GM04503 (cell line): ENCODE measurements at regions not wholly inside any gene's neighbourhood (a gene's known extent, or its start where the extent isn't known, plus 50 kb on each side); places are given as distances from the start of the nearest gene placed in this dataset.
"Not testable (repeated sequence)": the region's sequence is repeated elsewhere in the genome, so short reads cannot be mapped to it uniquely, and the experiment has no call there.

Experiments used
- DNase-seq: peaks from one replicate; pipeline ENCODE4 v3.0.0-alpha.2; 2012; ENCODE audit warnings: low read depth

DNA sequence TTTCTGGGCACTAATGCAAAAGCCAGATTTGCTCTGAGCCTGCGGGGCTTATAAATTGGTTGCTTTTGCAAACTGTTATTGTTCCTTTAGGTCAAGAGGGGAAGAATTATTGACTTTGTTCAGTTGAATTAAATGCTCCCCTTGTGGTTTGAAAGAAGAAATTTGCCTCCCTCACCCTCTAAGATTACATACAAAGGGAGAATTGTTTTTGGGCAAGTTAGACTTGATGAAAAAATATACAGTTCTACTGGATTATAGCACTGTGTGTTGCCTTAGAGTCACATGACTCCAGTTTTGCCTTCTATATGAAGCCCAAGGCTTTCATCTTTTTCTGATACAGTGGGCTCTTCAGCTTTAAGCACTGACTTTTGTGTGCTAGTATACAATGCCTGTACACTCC is 1265.8 kb upstream of the LRRTM3 start:
- no peak for DNase-seq

DNA sequence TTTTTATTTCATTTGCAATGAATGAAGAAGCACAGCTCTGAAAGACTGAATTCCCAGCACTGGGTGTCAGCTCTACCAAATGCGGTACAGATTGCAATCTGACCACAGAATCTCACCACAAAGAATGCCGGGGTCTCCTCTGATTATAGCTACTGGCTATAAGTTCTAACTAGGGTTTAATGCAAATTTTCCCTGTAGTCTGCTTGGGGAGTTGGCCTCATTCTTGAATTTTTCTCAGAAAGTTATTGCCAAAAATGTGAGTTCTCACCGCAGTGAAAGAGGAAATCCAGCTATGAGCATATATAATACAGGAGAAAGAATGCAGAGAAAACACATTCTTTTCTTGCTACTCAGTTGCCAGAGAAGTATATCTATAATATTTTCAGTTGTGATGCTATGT is 1255.7 kb upstream of the LRRTM3 start:
- peak; percentile 7 for DNase-seq

DNA sequence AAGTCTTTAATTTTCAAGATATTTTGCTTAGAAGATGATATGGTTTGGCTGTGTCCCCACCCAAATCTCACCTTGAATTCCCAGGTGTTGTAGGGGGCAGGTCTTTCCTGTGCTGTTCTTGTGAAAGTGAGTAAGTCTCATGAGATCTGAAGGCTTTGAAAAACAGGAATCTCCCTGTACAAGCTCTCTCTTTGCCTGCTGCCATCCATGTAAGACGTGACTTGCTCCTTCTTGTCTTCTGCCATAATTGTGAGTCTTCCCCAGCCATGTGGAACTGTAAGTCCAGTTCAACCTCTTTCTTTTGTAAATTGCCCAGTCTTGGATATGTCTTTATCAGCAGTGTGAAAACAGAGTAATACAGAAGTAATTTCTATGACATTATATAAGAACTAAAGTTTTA is 1255.2 kb upstream of the LRRTM3 start:
- DNase-seq, result not testable (repeated sequence)

DNA sequence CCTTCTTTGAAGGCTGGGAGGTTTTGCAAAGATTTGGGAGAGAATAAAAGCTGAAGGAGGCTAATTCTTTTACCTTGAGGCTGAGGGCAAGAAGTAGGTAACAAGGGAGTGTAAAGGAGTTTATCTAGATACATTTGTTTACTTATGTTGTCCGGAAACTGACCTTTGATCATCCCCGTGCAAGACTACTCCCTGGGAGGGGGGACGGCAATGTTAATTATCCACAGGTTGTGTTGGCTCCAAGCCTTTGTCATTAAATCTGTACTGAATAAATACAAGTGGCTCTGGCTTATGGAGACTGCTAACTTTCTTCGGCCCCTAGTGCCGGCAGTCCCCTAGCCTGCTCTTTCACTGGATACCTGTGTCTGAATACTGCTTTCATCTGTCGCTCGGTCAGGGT is 1250.6 kb upstream of the LRRTM3 start:
- DNase-seq, result no peak

DNA sequence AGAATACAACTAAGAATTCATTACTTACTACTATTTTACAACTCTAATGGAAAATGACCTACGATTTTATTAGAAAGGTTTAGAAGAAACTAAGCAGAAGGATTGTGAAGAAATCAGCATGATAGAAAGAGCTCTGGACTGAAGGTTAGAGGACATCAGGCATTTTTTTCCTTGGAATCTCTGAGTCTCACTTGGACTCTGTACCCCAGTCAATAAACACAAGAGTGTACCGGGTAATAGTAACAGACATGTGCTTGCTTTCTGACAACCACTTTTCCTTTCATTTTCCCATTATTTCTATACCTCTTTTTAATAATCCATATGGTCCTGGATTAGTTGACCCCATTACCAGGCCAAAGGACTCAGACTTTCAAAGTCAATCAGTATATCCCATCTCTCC is 1240.9 kb upstream of the LRRTM3 start:
- no peak for DNase-seq

DNA sequence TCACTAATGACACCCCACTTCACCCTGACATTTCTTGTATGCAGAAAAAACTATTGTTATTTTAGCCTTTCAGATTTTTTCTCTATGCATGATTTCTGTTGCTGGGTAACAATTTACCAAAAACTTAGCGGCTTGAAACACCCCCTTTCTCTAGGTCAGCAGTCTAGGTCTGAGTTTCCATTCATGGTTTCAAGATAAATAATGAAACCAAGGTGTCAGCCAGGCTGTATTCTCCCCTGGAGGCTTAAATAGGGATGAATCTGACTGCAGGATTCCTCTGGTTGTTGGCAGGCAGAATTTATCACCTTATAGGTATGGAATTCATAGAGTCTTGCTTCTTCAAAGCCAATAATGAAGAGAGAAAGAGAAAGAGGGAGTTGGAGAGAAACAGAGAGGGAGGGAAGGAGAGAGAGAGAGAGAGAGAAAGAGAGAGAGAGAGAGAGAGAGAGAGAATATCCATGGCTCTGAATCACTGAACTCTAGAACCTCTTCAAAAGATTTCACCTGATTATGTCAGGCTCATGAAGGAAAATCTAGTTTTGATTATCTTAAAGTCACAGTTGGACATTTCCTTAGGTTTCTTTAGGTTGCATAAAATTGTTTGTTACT is 1224.6 kb upstream of the LRRTM3 start:
- DNase-seq, result no peak

DNA sequence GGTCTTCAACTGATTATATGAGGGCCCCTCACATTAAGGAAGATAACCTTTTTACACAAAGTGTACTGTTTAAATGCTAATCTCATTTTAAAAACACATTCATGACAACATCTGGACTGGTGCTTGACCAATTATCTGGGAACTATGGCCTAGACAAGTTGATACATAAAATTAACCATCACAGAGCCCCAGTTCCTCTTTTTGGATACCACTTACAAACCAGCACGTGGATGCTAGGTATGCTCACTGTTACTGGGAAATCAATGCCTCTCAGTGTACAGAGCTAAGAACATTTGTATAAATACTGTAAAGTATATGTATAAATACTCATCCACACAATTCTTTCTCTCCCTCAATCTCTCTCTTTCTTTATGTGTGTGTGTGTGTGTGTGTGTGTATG is 1217.8 kb upstream of the LRRTM3 start:
- DNase-seq, result no peak

DNA sequence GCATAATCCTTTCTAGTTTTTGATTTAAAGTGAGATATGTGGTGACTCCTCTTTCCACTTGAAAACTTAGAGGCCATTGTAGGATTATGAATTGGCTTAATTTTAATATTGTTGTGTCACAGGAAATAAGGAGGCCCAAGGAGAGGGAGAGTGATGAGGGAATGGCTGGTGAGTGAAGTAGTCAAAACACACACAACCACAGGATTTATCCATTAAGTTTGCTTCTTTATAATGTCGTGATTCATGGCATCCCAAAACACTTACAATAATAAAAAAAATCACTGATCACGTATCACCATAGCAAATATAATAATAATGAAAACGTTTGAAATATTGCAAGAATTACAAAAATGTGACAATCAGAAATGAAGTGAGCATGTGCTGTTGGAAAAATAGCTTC is 1215.5 kb upstream of the LRRTM3 start:
- no peak for DNase-seq

DNA sequence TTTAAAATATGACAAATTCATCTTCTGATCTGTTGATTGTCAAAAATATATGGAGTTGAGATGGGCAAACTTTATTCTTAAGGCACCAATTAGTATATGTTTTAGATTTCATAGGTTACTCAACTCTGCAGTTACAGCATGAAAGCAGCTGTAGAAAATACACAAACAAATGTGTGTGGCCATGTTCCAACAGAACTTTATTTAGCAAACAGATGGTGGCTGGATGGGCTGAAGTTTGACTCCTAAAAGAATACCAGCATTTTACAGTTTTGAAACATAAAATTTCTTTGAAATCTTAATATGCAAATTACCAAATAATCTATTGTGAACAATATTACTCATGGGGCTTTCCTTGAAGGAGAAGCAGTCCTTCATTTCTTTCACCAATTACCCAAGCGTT is 1206.0 kb upstream of the LRRTM3 start:
- DNase-seq, result no peak

DNA sequence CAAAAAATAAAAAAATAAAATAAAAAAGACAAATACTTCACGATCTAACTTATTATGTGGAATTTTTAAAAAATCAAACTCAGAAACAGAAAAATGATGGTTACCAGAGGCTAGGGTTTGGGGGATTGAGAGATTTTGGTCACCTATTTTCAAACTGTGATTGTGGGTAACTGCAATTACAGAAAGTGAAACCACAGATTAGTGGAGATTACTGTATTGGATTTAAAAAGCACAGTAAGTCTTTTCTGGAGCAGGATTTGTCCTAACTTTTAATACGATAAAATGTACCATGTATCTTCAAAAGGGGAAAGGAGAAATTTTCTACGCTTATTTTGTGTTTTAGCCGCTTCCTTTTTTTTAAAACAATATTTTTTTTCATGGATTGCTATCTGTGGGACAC is 1204.9 kb upstream of the LRRTM3 start:
- DNase-seq, result no peak

DNA sequence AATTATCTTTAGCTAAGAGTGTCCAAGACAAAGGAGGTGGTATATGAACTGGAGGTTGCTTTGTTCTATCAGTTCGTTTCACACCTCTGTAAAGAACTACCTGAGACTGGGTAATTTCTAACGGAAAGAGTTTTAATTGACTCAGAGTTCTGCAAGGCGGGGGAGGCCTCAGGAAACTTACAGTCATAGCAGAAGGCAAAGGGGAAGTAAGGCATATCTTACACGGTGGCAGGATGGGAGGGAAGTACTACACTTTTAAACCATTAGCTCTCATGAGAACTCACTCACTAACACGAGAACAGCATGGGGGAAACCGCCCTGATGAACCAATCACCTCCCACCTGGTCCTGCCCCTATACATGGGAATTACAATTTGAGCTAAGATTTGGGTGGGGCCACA is 1202.3 kb upstream of the LRRTM3 start:
- DNase-seq, result no peak

DNA sequence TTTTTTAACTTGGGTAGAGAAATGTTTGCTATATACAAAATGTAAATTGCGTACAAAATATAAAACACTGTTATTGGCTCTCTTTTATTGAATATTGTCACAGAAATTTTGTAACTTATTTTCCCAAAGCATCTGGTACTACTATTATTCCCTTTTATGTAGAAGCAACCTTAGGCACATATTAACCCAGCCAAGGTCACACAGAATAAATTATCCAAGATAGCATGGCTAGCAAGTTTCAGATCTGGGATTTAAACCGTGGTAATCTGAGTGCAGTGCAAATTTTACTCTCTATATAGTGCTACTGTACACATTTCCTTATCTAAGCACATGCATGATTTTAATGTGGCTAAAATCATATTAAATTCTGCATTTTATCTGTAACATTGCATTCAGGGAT is 1190.5 kb upstream of the LRRTM3 start:
- DNase-seq, result no peak

DNA sequence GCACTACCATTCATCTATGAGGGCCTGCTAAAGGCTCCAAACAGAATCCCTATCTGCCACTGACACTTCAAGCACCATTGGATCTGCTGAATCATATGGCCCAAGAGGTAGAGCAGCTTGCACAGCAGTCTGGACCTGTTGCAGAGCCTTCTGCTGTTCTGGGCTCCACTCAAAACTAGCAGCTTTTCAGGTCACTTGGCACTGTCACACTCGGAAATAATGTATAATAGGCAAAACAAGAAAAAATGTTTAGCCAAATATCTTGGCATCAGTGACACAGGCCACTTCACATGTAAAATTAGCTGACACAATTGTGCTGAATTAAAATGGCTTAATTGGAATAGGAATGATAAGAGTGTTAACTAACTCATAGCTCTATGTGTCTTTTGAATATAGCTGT is 1182.9 kb upstream of the LRRTM3 start:
- no peak for DNase-seq

DNA sequence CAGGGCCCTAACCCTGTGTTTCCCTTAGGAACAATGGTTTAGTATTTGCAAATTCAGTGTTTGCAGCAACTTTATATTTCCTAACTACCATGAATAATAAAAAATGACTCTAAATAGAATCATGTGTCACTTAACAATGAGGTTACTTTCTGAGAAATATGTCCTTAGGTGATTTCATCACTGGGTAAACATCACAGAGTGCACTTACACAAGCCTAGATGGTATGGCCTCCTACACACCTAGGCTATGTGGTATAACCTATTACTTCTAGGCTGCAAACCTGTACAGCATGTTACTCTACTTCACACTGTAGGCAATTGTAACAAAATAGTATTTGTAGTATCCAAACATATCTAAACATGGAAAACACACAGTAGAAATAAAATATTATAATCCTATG is 1174.6 kb upstream of the LRRTM3 start:
- no peak for DNase-seq

DNA sequence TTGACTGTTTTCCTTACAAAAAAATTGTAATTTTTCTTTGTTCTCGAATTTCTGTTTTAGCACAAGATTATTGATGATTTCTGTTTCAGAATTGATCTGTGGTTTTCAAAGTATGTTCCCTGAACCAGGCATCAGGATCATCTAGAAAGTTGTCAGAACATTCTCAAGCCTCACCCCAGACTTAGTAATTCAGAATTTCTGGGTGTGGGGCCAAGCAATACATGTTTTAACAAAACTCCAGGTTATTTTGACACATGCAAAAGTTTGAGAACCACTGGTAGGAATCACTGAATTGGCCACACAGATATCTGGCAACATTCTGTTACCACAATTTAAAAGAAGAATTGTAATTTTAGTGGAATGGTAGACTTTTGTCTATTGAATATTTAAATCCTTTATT is 1173.9 kb upstream of the LRRTM3 start:
- no peak for DNase-seq

DNA sequence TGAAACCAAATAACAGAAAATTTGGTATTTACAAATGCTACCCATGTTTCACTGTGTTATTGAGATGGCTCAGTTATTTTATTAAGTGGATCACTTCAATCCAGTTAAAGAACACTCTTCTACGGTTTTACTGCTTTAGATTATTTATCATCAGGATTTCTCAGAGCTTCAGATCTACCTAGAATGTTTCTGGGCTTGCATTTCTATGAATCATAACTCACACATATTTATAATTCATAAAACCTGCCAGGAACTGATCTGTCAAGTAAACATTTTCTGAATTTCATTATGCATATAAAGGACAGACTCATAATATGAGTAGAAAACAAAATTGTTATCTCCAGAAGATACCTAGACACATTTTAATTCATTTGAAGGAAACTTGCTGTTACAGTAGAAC is 1172.3 kb upstream of the LRRTM3 start:
- DNase-seq, result no peak

DNA sequence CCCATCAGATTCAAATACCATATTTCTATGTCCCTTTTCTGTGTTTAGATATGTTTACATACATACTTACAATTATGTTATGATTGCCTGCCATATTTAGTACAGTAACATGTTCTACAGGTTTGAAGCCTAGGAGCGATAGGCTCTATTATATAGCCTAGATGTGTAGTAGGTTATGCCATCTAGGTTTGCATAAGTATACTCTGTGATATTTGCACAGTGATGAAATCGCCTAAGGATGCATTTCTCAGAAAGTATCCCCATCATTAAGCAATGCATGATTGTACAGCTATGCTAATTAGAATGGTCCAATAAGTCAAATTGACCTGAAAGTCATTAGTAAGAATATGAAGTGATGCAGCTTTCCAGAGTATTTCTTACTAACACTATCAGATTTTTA is 1171.7 kb upstream of the LRRTM3 start:
- no peak for DNase-seq

DNA sequence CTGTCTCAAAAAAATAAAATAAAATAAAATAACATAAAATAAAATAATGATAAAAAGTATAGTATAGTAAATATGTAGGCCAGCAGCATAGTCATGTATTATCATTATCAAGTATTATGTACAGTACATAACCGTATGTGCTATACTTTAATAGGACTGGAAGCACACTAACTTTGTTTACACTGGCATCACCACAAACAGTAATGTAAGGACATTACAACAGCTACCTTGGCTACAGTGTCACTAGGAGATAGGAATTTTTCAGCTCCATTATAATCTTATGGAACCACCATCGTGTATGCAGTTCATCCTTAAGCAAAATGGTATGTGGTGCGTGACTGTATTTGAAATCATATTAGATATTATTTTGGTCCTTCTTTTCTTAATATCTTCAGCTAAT is 1163.5 kb upstream of the LRRTM3 start:
- no peak for DNase-seq

DNA sequence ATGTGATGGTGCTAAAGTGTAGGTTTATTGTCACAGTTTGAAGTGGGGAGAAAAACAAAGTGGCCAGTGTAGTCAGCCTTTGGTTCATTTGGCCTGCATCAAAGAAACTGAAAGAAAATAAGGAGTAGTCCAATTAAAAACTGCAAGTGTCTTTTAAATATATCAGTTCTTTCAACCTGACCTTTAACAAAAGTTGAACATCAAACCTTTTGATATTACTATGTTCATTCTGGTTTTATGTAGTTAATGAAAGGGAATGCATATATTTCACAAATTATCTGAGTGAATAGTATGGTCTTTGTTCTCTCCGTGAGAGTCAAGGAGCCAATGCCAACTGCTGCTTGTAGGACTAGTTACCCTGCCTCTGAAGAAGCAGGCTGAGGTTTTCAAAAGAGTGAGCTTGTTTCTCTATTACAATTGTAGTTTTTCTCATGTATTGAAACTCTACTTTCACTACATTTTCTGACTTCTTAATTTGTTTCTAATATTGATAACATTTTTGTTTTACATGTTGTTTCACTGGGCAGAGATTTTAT is 1160.8 kb upstream of the LRRTM3 start:
- DNase-seq, result no peak

DNA sequence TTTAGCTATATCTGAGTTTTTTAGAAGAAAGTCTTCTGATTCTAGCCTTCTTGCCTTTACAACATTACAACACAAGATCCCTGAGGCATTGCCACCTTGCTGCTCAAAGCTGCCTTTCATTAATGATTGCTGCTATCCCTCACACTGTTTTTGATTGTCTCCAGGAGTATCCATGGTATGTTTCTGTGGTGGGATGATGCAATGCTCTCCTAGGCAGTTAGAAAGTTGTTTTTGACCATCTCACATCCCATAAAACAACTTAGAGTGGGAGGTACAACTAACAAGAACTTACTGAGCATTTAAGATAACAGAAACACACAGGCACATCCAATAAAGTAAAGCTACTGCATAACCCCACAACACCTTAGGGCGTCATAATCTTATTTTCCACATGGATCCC is 1156.0 kb upstream of the LRRTM3 start:
- no peak for DNase-seq

DNA sequence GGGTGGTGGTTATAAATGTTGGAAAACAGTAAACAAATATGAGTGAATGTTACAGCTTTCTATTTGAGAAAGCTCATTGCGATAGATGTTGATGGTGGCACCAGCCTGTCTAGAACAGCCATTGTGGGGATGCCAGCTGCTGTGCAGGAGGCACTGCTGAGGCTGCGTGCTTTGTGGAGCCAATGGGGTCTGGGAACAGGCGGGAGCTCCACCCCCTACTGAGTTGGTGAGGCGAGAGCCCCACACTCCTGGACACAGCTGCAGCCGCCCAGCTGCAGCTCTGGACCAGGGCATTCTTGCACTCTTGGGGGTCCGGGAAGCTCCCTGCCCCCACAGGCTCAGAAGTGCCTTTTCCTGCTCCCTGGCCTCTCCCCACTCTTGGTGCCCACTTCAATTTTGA is 1147.1 kb upstream of the LRRTM3 start:
- DNase-seq, result no peak

DNA sequence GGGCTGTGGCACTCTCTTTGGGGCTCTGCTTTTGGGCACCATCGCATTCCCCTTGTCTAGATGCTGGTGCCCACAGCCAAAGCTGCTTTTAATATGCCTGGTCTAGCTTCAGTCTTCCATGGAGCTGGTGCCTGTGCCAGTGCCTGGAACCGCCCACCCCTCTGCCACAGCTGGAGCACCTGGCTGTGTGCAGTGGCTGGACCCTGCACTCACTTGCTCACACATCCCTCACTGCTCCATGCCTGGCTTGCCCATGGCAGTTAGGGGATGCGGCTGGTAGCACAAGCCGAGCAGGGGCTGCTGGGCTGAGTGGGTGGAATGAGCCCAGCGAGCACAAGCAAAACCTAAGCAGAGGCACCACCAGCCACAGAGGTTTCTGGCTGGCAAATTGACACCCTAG is 1145.9 kb upstream of the LRRTM3 start:
- no peak for DNase-seq

DNA sequence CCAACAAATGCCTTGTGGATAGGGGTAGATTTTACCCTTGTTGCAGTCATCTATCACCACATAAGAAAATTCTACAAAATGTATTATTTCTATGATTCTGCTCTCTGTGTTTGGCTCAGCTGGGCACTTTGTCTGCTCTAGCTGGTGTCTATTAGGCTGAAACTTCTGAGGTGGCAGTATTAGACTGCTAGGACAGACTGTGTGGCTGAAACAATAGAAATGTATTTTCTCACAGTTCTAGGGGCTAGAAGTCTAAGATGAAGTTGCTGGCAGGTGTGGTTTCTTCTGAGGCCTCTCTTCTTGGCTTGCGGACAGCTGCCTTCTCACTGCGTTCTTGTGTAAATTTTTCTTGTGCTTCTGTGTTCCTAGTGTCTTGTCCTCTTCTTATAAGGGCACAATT is 1139.6 kb upstream of the LRRTM3 start:
- no peak for DNase-seq

DNA sequence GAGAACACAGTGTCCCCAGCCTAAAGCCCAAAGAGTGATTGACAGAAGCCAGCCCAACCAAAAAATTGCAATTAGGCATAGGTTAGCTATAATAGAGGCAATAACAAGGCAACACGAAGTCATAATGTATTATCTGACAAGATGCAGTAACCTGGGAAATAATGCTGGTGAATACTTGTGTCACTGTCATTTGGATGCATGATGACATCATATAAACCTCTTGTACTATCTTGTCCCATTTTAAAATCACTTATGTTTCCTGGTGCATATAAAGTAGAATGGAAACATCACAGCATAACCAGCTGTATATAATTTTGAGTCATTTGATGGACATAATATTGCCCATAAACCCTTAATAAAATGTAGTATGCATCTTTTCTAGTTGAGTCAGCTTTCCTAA is 1138.3 kb upstream of the LRRTM3 start:
- DNase-seq, result no peak

DNA sequence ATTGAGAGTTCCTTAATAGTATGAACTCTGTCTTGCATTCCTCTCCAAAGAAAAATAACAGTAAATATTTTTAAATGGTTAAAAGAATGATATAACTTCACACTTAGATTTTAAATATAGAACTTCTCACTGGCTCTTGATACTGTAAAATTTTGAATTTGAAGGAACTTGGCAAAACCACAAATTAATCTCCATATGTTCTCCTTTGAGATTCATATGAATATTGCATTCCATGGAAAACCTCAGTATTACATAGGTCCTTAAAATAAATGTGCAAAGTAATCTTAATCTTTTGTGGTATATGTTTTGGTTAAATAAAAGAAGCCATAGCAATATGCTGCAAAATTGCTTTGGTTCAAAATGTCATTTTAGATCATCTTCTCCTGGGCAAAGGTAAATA is 1137.6 kb upstream of the LRRTM3 start:
- no peak for DNase-seq
